Germinal center (tissue), 1 donor: ENCODE measurements at regions not wholly inside any gene's neighbourhood (a gene's known extent, or its start where the extent isn't known, plus 50 kb on each side); places are given as distances from the start of the nearest gene placed in this dataset.

Source experiments
- DNase-seq: peaks from one replicate; pipeline ENCODE4 v3.0.0; 2012; ENCODE audit warnings: mixed read lengths, low spot score

GRCh38 chr15:61742591-61742990 lies 317.7 kb downstream of the VPS13C start:
- DNase-seq, result no peak

DNA sequence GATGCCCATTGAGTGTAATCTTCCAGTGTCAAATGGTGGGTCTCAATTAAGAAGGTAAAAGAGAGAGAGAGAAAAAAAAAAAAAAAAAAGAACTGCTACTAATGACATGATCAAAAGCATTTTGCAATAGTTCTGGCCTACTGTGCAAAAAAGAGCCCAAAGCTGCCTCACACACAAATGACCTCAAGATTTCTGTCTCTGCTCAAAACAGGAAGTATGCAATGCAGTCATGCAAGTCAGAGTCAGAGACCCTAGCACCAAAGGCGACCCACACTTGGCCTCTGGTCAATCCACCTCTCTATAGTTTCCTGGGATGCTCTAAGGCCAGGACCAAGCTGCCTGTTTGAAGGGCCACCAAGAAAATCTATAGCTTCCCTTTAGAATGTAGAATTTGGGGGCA lies 323.5 kb downstream of the VPS13C start:
- no peak for DNase-seq

GRCh38 chr15:61731099-61731498 lies 329.1 kb downstream of the VPS13C start:
- DNase-seq, result no peak

DNA sequence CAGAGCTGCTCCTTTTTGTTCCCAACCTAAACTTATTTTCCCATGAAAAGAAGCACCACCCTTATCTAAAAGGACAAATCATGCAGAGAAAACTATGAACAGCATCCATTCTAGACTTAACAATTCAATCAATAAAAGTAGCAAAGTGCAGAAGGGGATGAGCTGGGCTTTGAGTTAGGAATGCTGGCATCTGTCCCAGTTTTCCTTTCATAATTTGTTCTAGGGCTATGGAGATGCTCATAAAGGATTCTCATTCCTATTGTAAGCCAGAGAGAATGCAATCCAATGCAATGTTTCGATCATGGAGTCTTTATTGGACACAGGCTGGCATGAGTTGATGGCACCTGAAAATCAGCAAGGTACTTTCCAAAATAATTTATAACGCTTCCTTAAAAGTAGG lies 330.6 kb downstream of the VPS13C start:
- DNase-seq, result no peak

- DNase-seq, result no peak
These were observed 334.1 kb downstream of the VPS13C start for GRCh38 chr15:61726166-61726565.

- DNase-seq, result no peak
These were observed 335.0 kb downstream of the VPS13C start for GRCh38 chr15:61725251-61725650.

DNA sequence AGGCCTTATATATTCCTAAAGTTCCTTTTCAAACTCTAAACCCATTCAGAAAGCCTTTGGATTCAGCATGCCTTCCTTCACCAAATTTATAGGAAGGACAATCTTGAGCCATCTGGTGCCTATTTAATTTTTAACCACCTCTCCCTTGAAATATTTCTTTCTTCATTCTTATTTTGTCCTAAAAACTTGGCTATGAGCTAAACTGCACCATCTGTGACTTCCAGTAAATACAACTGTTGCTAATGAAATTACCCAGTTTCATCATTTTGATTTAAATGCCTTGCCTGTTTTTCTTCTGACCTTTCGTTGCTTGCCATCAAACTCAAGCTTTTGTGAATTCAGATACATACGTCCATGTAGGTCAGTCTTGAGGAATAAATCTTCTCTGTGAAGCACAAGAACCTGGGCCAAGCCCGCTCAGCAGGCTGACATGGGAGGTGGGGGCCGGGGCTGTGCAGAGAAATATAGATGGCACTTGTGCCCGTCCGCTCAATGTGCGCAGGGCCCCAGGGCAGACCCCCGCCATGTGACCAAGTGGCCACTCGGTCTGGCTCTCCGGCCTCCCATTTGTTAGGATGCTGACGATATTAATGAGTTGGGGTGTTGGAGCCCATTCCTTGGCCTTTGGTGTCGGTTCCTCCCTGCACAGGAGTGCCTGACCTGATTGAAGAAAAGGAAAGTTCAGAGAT lies 335.9 kb downstream of the VPS13C start:
- DNase-seq, result no peak

GRCh38 chr15:61721418-61721817 lies 338.8 kb downstream of the VPS13C start:
- DNase-seq, result no peak

DNA sequence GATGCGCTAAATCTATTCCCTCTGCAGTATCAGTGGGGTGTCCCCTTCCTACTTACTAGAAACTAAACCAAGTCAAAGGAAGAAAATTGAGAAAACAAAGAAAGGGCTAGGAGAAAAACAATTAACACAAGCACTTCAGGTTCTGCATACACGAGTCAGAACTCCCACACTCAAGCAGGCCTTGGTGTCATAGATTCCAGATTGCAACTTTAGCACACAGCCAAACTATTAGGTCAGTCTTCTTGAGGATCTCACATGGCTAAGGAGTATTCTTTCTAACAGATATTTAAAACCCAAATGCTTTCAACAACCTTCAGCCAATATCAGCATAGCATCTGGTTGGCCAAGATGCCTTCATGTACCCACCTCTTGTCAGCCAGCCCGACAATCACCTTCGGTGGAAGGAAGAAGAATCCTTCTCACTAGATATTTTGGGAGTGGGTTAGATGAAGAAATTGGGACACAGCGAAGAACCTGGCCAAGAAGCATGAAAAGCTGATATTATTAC lies 340.0 kb downstream of the VPS13C start:
- DNase-seq, result no peak

GRCh38 chr15:61715082-61715481 lies 345.2 kb downstream of the VPS13C start:
- no peak for DNase-seq

DNA sequence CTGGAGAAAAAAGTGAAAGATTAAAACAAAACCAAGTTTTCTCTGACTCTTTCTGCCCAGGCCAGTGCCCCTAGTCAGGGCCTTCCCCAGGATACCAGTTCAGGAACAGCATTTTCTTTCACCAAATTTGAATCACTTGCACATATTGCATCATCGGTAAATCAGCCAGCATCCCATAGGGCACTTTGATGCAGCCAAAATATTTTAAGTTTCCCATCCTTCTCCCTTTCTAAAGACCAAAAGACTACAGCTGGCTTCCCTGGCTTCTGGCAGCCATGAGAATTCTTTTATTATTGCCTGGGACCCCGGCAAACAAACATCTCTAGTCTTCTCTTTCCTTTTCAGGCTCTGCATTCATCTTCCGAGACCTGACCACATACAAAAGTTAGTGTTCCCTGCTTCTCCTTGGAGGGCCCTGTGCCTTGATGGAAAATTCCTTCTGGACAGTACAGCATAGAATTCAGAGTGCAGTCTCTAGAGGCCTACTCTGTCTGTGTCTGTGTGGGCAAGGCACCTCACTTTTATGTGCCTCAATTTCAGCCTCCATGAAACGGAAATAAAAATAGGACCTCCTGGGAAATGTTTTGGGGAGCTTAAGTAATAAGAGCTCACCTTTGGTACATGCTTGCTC lies 348.0 kb downstream of the VPS13C start:
- DNase-seq, result no peak

DNA sequence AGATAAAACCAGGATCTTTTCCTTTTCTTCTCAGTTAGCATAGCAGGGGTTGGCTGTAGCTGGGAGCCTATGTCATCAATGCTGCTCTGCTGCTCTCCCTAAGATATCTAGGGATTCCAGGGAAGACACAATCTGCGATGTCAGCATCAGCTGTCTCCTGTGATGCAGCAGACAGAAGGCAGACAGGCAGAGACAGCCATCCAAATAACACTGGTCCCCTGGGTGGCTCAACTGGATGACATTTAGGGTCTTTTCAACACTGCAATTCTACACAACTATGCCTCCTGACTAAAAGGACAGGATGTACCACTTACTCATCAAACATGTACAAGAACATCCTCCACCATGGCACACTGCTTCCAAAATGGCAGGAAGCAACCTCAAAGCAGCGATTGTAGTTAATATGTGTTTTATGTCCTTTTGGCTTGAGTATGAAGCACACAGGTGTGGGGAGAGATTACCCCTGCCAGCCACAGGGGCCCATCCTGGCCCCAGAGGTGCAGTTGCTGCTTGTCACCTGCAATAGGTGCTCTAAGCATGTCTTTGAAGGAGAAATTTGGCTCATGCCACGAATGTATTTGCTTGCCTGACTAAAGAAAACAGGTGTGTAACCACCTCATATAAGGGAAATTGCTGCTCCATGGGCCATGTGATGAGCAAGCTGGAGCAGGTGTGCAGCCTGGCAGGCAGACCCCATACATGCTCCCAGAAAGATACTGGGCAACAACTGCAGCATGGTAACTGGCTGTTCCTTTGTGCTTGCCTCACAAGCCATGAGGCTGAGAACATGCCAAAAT lies 357.8 kb downstream of the VPS13C start:
- DNase-seq, result no peak

DNA sequence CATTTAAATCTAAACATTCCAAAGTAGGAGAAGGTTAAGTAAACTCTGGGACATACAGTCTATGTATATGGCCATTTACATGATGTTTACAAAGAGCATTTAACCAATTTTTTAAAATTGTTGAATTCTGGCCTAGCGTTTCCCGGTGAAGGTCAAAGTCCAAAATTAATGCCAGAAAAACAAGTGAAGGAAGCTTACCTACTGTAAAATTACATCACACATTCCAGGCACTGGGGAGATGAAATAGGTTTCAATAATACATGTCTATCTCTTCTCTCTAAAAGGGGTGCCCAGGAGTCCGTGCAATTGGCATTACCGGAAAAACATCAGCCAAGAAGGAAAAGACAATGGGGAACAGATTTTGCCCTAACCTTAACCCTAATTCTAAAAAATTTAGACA lies 358.8 kb downstream of the VPS13C start:
- DNase-seq, result no peak

DNA sequence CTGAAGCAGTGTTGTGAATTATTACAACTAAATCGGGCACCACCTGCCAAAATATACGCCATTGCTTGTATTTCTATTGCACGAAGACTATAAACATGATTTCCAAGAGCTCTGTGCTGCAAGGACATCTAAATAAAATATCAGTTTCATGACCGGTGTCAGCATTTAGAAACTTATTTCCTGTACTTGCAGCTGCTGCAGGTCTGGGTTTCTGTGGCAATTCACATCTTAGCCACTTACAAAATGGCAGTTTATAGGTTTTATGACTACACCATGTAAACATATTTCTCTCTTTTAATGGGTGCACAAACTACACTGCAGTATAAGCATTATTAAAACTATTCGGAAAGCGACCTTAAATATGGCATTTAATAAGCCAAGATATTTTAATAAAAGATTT lies 359.4 kb downstream of the VPS13C start:
- no peak for DNase-seq

- DNase-seq, result no peak
These were observed 362.5 kb downstream of the VPS13C start for GRCh38 chr15:61697796-61698195.

- DNase-seq, result no peak
These were observed 371.2 kb downstream of the VPS13C start for GRCh38 chr15:61689067-61689466.

DNA sequence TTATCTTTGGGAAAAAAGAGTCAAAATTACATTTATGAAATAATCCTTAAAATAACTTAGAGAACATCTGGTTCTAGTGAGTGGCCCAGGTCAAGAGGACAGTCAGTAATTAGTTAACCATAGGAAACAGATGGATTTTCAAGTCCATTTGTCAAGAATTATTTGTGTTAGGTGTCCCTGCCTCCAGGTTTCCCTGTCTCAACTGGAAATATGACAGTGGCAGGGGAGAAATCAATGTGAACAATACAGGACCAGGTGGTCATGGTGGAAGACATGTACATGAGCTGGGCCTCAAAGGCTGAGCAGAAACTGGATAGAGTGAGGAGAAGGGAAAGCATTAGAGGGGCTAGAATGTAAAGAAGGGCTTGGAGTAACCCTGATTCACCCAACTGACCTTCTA lies 372.6 kb downstream of the VPS13C start:
- no peak for DNase-seq

GRCh38 chr15:61687124-61687523 lies 373.1 kb downstream of the VPS13C start:
- DNase-seq, result no peak

DNA sequence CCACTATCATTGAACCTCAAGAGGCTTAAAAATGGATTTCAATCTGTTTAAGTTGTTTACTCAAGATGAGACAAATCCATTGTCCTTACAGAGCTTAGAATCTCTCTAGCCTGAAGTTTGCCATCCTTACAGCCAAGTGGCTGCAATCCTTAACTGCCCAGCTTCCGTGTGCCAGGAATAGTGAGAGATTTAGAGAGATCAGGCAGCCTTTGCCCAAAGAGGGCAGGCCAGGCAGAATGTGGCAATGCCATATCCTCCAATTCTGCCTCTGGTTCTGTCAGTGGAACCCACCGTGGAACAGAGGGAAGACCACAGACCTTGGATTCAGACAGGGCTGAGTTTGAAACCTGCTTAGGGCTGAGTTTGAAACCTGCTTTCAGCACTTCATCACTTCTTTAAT lies 374.3 kb downstream of the VPS13C start:
- no peak for DNase-seq

GRCh38 chr15:61685534-61685933 lies 374.7 kb downstream of the VPS13C start:
- no peak for DNase-seq

GRCh38 chr15:61684749-61685467 lies 375.3 kb downstream of the VPS13C start:
- DNase-seq, result no peak
